Neural cell (in vitro differentiated cells): ENCODE measurements at regions not wholly inside any gene's neighbourhood (a gene's known extent, or its start where the extent isn't known, plus 50 kb on each side); places are given as distances from the start of the nearest gene placed in this dataset.

ENCODE experiments used
- CTCF ChIP-seq: fragments of 450-650 bp; IDR thresholded peaks from 2 replicates; pipeline ENCODE4 v1.5.1; 2014; ENCODE audit warnings: antibody characterized with exemption, mild to moderate bottlenecking, moderate library complexity; ENCODE audit not compliant: poor library complexity, severe bottlenecking
- EP300 ChIP-seq: fragments of 450-650 bp; conservative IDR thresholded peaks from 2 replicates; pipeline ENCODE4 v1.6.1; 2014; ENCODE audit warnings: antibody characterized with exemption, mild to moderate bottlenecking, moderate library complexity; ENCODE audit not compliant: poor library complexity, severe bottlenecking
- EZH2 ChIP-seq: fragments of 200-600, 300-800 bp; shearing (Covaris generic), sonication (generic); IDR thresholded peaks from 2 replicates; pipeline ENCODE4 v1.6.1; 2014; ENCODE audit warnings: antibody characterized with exemption, low read length, borderline replicate concordance, mild to moderate bottlenecking; ENCODE audit not compliant: insufficient read depth, poor library complexity, severe bottlenecking
- MXI1 ChIP-seq: fragments of 450-650 bp; conservative IDR thresholded peaks from 2 replicates; pipeline ENCODE4 v1.6.1; 2014; ENCODE audit warnings: antibody characterized with exemption, mild to moderate bottlenecking; ENCODE audit not compliant: poor library complexity, severe bottlenecking
- POLR2AphosphoS5 ChIP-seq: IDR thresholded peaks from 2 replicates; pipeline ENCODE4 v1.6.1; 2012
- RAD21 ChIP-seq: fragments of 450-650 bp; conservative IDR thresholded peaks from 2 replicates; pipeline ENCODE4 v1.6.1; 2014; ENCODE audit warnings: antibody characterized with exemption, mild to moderate bottlenecking, moderate library complexity
- REST ChIP-seq: IDR thresholded peaks from 2 replicates; pipeline ENCODE4 v1.6.1; 2012; ENCODE audit warnings: borderline replicate concordance
- SMC3 ChIP-seq: fragments of 450-650 bp; conservative IDR thresholded peaks from 2 replicates; pipeline ENCODE4 v1.6.1; 2014; ENCODE audit warnings: antibody characterized with exemption, mild to moderate bottlenecking, moderate library complexity; ENCODE audit not compliant: poor library complexity

GRCh38 chr2:76159042-76159648, 448.4 kb upstream of the GCFC2 start:
- TF ChIP-seq CTCF, result no peak
- TF ChIP-seq SMC3, result no peak
- no peak for TF ChIP-seq POLR2AphosphoS5
- no peak for TF ChIP-seq EZH2
- no peak for TF ChIP-seq RAD21
- no peak for TF ChIP-seq REST
- TF ChIP-seq MXI1, result no peak
- no peak for TF ChIP-seq EP300
